ENCODE measurements at regions not wholly inside any gene's neighbourhood (a gene's known extent, or its start where the extent isn't known, plus 50 kb on each side); places are given as distances from the start of the nearest gene placed in this dataset.

DNA sequence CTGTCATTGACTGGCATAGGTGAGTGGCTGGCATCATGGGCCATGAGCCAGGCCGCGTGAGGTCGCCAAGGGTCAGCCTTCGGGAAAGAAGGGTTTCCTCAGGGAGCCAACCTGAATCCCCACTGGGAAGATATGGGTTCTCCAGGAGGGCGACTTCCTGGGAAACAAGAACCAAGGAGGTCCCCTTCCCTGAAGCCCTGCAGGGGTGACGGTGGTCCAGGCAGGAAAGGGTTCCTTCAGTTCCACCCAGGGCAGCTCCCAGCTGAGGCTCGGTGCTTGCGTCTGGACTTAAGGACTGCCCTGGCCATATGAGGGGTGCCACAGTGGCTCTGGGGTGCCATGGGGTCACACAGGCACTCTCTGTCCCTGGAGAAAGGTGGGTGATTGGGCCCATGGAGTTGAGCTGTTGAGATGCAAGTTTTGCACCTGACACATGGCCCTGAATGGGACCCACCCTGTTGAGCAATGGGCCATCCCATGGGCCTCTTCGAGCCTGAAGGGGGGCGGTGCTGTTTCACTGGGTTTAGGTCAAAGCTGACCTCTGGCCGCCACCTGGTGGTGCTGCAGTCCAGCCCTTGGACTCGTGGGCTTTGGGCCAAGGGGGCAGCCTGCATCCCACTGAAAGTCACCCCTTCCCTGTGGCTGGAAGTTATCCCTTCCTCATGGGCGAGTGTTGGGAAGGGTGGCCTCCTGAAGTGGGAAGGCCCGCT is 228.1 kb downstream of the SNRPN start:
- H3K9ac ChIP-seq (ENCODE audit: low read depth in 2 of 2, low read length in 2 of 2), result no peak overlapping the region
- no peak for TF ChIP-seq CTCF (IDR thresholded peaks at IDR 0.05)
- intact Hi-C loops (cut with DNase I), result no loop called here
- no peaks in the 10 kb centered on the region for H3K9me3 ChIP-seq
- H3K27me3 ChIP-seq, result no peaks in the 10 kb centered on the region
- no peak overlapping the region for H3K4me3 ChIP-seq
- no peaks in the 10 kb centered on the region for H3K4me1 ChIP-seq
- no peak overlapping the region for H3K27ac ChIP-seq
- no peak for DNase-seq
- no peaks in the 10 kb centered on the region for H3K36me3 ChIP-seq

GRCh38 chr15:25183581-25184251 is 228.9 kb downstream of the SNRPN start:
- Histone ChIP-seq H3K27ac (no peak overlapping the region), H3K4me1 (no peaks in the 10 kb centered on the region), H3K9ac (ENCODE audit: low read depth in 2 of 2, low read length in 2 of 2) (no peak overlapping the region), H3K36me3 (no peaks in the 10 kb centered on the region), H3K4me3 (no peak overlapping the region), H3K27me3 (no peaks in the 10 kb centered on the region), H3K9me3 (no peaks in the 10 kb centered on the region)
- intact Hi-C loops (cut with DNase I), result no loop called here
- no peak for TF ChIP-seq CTCF (IDR thresholded peaks at IDR 0.05)
- DNase-seq, result no peak

- no peak overlapping the region for H3K4me3 ChIP-seq
- no peaks in the 10 kb centered on the region for H3K36me3 ChIP-seq
- TF ChIP-seq CTCF (IDR thresholded peaks at IDR 0.05), result no peak
- H3K27me3 ChIP-seq, result no peaks in the 10 kb centered on the region
- DNase-seq, result no peak
- H3K27ac ChIP-seq, result no peak overlapping the region
- H3K4me1 ChIP-seq, result no peaks in the 10 kb centered on the region
- no peak overlapping the region for H3K9ac ChIP-seq (ENCODE audit: low read depth in 2 of 2, low read length in 2 of 2)
- H3K9me3 ChIP-seq, result no peaks in the 10 kb centered on the region
- intact Hi-C loops (cut with DNase I), result no loop called here
These were observed 229.8 kb downstream of the SNRPN start for GRCh38 chr15:25184356-25185155.

- intact Hi-C loops (cut with DNase I), result no loop called here
- H3K4me3 ChIP-seq, result no peak overlapping the region
- H3K9me3 ChIP-seq, result no peaks in the 10 kb centered on the region
- H3K4me1 ChIP-seq, result no peaks in the 10 kb centered on the region
- DNase-seq, result no peak
- no peaks in the 10 kb centered on the region for H3K27me3 ChIP-seq
- H3K36me3 ChIP-seq, result no peaks in the 10 kb centered on the region
- no peak overlapping the region for H3K27ac ChIP-seq
- no peak for TF ChIP-seq CTCF (IDR thresholded peaks at IDR 0.05)
- H3K9ac ChIP-seq (ENCODE audit: low read depth in 2 of 2, low read length in 2 of 2), result no peak overlapping the region
These were observed 230.4 kb downstream of the SNRPN start for GRCh38 chr15:25185156-25185710.

DNA sequence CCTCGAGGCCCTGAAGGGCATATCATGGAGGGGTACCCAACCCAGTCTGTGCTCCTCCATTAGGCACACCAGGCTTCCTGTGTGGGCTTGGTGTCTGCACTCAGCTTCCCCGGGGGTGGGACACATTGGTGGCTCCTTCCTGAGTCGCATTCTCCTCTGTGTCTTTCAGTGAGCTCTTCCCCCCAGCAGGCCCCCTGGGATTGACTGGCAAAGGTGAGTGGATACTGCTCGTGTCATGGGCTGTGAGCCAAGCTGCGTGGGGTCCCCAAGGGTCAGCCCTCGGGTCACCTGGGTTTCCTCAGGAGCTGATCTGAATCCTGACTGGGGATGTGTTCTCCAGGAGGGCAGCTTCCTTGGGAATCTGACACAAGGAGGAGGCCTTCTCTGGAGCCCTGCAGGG is 231.0 kb downstream of the SNRPN start:
- no peaks in the 10 kb centered on the region for H3K4me1 ChIP-seq
- no peak overlapping the region for H3K27ac ChIP-seq
- no peak for DNase-seq
- intact Hi-C loops (cut with DNase I), result no loop called here
- no peaks in the 10 kb centered on the region for H3K9me3 ChIP-seq
- TF ChIP-seq CTCF (IDR thresholded peaks at IDR 0.05), result no peak
- no peaks in the 10 kb centered on the region for H3K27me3 ChIP-seq
- no peak overlapping the region for H3K9ac ChIP-seq (ENCODE audit: low read depth in 2 of 2, low read length in 2 of 2)
- H3K4me3 ChIP-seq, result no peak overlapping the region
- no peaks in the 10 kb centered on the region for H3K36me3 ChIP-seq
